B cell (primary cell): ENCODE measurements at regions not wholly inside any gene's neighbourhood (a gene's known extent, or its start where the extent isn't known, plus 50 kb on each side); places are given as distances from the start of the nearest gene placed in this dataset.

Experiments used
- ATAC-seq: fragments of 200-7000 bp; cut with Tn5 transposase; one replicate; pipeline ENCODE4 v1.10.0; 2021; ENCODE audit warnings: low read depth, mild to moderate bottlenecking, moderate number of reproducible peaks, moderate library complexity
- CTCF ChIA-PET: fragments of 350-600 bp; sonication (Branson Sonifier 250); formaldehyde crosslinking; loops from one replicate; lab custom pipeline; 2021; ENCODE audit warnings: antibody characterized with exemption, inconsistent platforms; lab: Charles Lee
- POLR2A ChIA-PET: fragments of 350-600 bp; sonication (Branson Sonifier 250); formaldehyde crosslinking; loops from one replicate; lab custom pipeline; 2021; ENCODE audit warnings: antibody characterized with exemption; lab: Charles Lee
- DNase-seq: peaks from one replicate; pipeline ENCODE4 v3.0.0; 2013
- H2AFZ ChIP-seq: 2 replicates; pipeline ENCODE4 v1.6.1; 2012; ENCODE audit warnings: mild to moderate bottlenecking, low read depth, low read length; ENCODE audit not compliant: insufficient read depth, poor library complexity, severe bottlenecking
- H3K27ac ChIP-seq, 2 donors: 1 replicate in 1 of 2; 2 replicates in 1 of 2; pipeline ENCODE4 v1.5.1; 2012 to 2013; ENCODE audit warnings: low read length in 2 of 2, mild to moderate bottlenecking in 2 of 2, moderate library complexity in 1 of 2
- H3K27me3 ChIP-seq, 4 experiments: fragments of 200-600 bp in 1 of 4; sonication (generic) in 1 of 4; replicated peaks in 1 of 4; 1 replicate in 2 of 4; 2 replicates in 2 of 4; pipeline versions ENCODE4 v1.6.1 to v1.7.0; 2013 to 2016; ENCODE audit warnings: low read length in 3 of 4, mild to moderate bottlenecking in 2 of 4, mixed read lengths in 1 of 4, moderate library complexity in 1 of 4; ENCODE audit not compliant: insufficient read depth in 4 of 4, control insufficient read depth in 3 of 4; ENCODE audit errors: control extremely low read depth in 1 of 4
- H3K36me3 ChIP-seq, 2 experiments: replicated peaks in 1 of 2; 1 replicate in 1 of 2; 2 replicates in 1 of 2; pipeline versions ENCODE4 v1.6.1 to v1.7.1; 2013; ENCODE audit warnings: low read length in 1 of 2; ENCODE audit not compliant: insufficient read depth in 2 of 2, control insufficient read depth in 1 of 2; ENCODE audit errors: control extremely low read depth in 1 of 2, extremely low read depth in 1 of 2
- H3K4me1 ChIP-seq, 2 donors: fragments of 200-600 bp in 1 of 2; sonication (generic) in 1 of 2; 1 replicate in 1 of 2; 2 replicates in 1 of 2; pipeline versions ENCODE4 v1.5.1 to v1.6.1; 2013 to 2017; ENCODE audit warnings: low read length in 2 of 2; ENCODE audit not compliant: control insufficient read depth in 2 of 2, insufficient read depth in 2 of 2
- H3K4me2 ChIP-seq: replicated peaks from 2 replicates; pipeline ENCODE3; 2012; ENCODE audit warnings: mild to moderate bottlenecking, low read depth, low read length; ENCODE audit not compliant: poor library complexity, severe bottlenecking
- H3K4me3 ChIP-seq, 5 experiments: fragments of 200-600 bp in 1 of 5; sonication (generic) in 1 of 5; 1 replicate in 3 of 5; 2 replicates in 2 of 5; pipeline versions ENCODE4 v1.5.1 to v1.7.0; 2011 to 2016; ENCODE audit warnings: low read length in 4 of 5, mild to moderate bottlenecking in 4 of 5, low read depth in 2 of 5, control low read depth in 1 of 5, moderate library complexity in 1 of 5; ENCODE audit not compliant: insufficient read depth in 1 of 5; ENCODE audit errors: control extremely low read depth in 1 of 5, extremely low read depth in 1 of 5
- H3K79me2 ChIP-seq: fragments of 200-600 bp; sonication (generic); one replicate; pipeline ENCODE4 v1.6.0; 2016; ENCODE audit warnings: low read length; ENCODE audit not compliant: control insufficient read depth, insufficient read depth
- H3K9ac ChIP-seq: fragments of 200-600 bp; sonication (generic); 2 replicates; pipeline ENCODE4 v1.6.1; 2017; ENCODE audit warnings: mild to moderate bottlenecking, low read length, moderate library complexity
- H3K9me3 ChIP-seq, 3 donors: one replicate each; pipeline versions ENCODE4 v1.6.1 to v1.7.1; 2013; ENCODE audit warnings: low read length in 2 of 3; ENCODE audit not compliant: control insufficient read depth in 2 of 3, insufficient read depth in 1 of 3; ENCODE audit errors: control extremely low read depth in 1 of 3
- H4K20me1 ChIP-seq: 2 replicates; pipeline ENCODE4 v1.6.0; 2012; ENCODE audit warnings: mild to moderate bottlenecking, low read length; ENCODE audit not compliant: insufficient read depth, control insufficient read depth, poor library complexity, severe bottlenecking
- H3K27ac Mint-ChIP-seq: one replicate; pipeline ENCODE4 v1.8.0; 2021; ENCODE audit warnings: mixed read lengths
- H3K27me3 Mint-ChIP-seq: one replicate; pipeline ENCODE4 v1.8.0; 2021; ENCODE audit warnings: mixed read lengths
- H3K4me1 Mint-ChIP-seq: one replicate; pipeline ENCODE4 v1.8.0; 2021; ENCODE audit warnings: mixed read lengths
- H3K4me3 Mint-ChIP-seq: one replicate; pipeline ENCODE4 v1.8.0; 2021; ENCODE audit warnings: mixed read lengths
- H3K9me3 Mint-ChIP-seq: one replicate; pipeline ENCODE4 v1.8.0; 2022; ENCODE audit warnings: mixed read lengths; ENCODE audit not compliant: insufficient read depth
- EZH2 ChIP-seq: IDR thresholded peaks from 2 replicates; pipeline ENCODE4 v1.6.1; 2012; ENCODE audit warnings: borderline replicate concordance, low read depth, mild to moderate bottlenecking, moderate library complexity, low read length; ENCODE audit not compliant: insufficient read depth, poor library complexity, severe bottlenecking
- WGBS: methylation state at CpG from one replicate; pipeline ENCODE4 v1.1.5; 2013; ENCODE audit warnings: missing lambda C conversion rate; ENCODE audit not compliant: insufficient coverage; 5-methylcytosine and 5-hydroxymethylcytosine counted together
- intact Hi-C: fragments of 100-400 bp; cut with micrococcal nuclease; formaldehyde crosslinking; loops from one replicate; pipeline ENCODE4 v1.10.0; 2022
- TF ChIP-seq, protein P1 (sequence below): fragments of 200-600 bp; IDR thresholded peaks from one replicate; pipeline ENCODE4 v1.8.0; 2022; ENCODE audit warnings: antibody characterized with exemption, mild to moderate bottlenecking

DNA sequence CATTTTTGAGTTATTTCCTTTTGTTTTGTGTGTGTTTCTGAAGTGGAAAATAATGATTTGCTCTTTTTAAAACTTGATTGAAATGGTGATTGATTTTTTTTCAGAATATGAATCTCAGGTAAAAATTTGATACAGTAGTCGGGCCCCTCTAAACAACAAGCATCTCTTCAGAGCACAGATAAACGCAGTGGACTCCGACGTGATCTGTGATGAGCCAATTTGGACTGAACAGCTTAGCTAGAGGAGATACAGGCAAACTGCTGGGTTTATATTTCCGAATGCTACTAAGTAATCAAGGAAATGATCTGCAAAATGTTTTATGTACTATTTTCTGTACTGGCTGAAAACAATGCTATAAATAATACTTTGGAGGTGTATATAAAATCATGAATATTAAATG lies 705.7 kb upstream of the RGS18 start:
- TF ChIP-seq, protein P1, sequence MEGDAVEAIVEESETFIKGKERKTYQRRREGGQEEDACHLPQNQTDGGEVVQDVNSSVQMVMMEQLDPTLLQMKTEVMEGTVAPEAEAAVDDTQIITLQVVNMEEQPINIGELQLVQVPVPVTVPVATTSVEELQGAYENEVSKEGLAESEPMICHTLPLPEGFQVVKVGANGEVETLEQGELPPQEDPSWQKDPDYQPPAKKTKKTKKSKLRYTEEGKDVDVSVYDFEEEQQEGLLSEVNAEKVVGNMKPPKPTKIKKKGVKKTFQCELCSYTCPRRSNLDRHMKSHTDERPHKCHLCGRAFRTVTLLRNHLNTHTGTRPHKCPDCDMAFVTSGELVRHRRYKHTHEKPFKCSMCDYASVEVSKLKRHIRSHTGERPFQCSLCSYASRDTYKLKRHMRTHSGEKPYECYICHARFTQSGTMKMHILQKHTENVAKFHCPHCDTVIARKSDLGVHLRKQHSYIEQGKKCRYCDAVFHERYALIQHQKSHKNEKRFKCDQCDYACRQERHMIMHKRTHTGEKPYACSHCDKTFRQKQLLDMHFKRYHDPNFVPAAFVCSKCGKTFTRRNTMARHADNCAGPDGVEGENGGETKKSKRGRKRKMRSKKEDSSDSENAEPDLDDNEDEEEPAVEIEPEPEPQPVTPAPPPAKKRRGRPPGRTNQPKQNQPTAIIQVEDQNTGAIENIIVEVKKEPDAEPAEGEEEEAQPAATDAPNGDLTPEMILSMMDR, result no peak
- TF ChIP-seq EZH2, result no peak
- Histone ChIP-seq H2AFZ (no peak overlapping the region), H4K20me1 (no peaks in the 10 kb centered on the region), H3K79me2 (no peaks in the 10 kb centered on the region), H3K4me2 (no peak overlapping the region), H3K27ac (no peak overlapping the region), H3K9me3 (peaks cover 0 to 18% (median 0%) of the 10 kb centered on the region in 3 donors), H3K9ac (no peak overlapping the region), H3K36me3 (no peaks in the 10 kb centered on the region), H3K27me3 (no peaks in the 10 kb centered on the region), H3K4me1 (no peaks in the 10 kb centered on the region), H3K4me3 (no peak overlapping the region)
- ATAC-seq (no peak), DNase-seq (no peak)
- CTCF ChIA-PET, result no interaction called here
- peaks cover 5% of the 10 kb centered on the region for H3K9me3 Mint-ChIP-seq
- no peaks in the 10 kb centered on the region for H3K4me1 Mint-ChIP-seq
- POLR2A ChIA-PET, result no interaction called here
- H3K4me3 Mint-ChIP-seq, result no peak overlapping the region
- H3K27ac Mint-ChIP-seq, result no peak overlapping the region
- WGBS, result no CpG with 5 or more reads among the region's 5 CpGs
- intact Hi-C loops, result no loop called here
- no peaks in the 10 kb centered on the region for H3K27me3 Mint-ChIP-seq

DNA sequence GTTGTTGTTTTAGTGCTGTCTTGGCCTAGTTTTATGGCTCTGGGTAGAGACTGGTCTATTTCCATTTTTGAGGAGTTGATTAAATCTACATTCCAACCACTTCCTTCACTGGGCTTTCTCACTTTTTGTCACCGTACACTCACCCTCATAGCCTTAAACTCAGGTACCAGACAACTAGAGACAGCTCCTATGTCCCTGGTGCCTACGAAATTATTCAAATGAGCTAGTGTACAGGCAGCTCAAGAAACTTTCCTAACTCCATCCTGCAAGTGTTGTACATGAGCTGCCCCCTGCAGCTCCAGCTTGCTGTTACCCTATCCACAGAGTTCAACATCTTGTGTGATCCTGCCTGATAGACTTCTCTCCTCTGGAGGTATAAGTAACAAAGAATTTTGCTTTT lies 704.8 kb upstream of the RGS18 start:
- ChIA-PET CTCF (no interaction called here), POLR2A (no interaction called here)
- no peaks in the 10 kb centered on the region for H4K20me1 ChIP-seq
- no peak overlapping the region for H3K27ac ChIP-seq
- H3K79me2 ChIP-seq, result no peaks in the 10 kb centered on the region
- Mint-ChIP-seq H3K9me3 (peaks cover 5% of the 10 kb centered on the region), H3K27ac (no peak overlapping the region), H3K4me1 (no peaks in the 10 kb centered on the region), H3K27me3 (no peaks in the 10 kb centered on the region), H3K4me3 (no peak overlapping the region)
- WGBS, result 69% methylated on average over 2 of the region's 2 CpGs
- peaks cover 0 to 10% (median 0%) of the 10 kb centered on the region in 3 donors for H3K9me3 ChIP-seq
- intact Hi-C loops, result no loop called here
- H2AFZ ChIP-seq, result no peak overlapping the region
- ATAC-seq, result no peak
- no peaks in the 10 kb centered on the region for H3K36me3 ChIP-seq
- no peaks in the 10 kb centered on the region for H3K4me1 ChIP-seq
- H3K27me3 ChIP-seq, result no peaks in the 10 kb centered on the region
- no peak for DNase-seq
- H3K4me2 ChIP-seq, result no peak overlapping the region
- no peak overlapping the region for H3K4me3 ChIP-seq
- no peak for TF ChIP-seq EZH2
- TF ChIP-seq, protein P1, result no peak
- no peak overlapping the region for H3K9ac ChIP-seq
